ENCODE measurements at regions not wholly inside any gene's neighbourhood (a gene's known extent, or its start where the extent isn't known, plus 50 kb on each side); places are given as distances from the start of the nearest gene placed in this dataset.
A peak's percentile ranks its signal among the peaks of the same experiment; 100 is the strongest.
"Not testable (repeated sequence)": the region's sequence is repeated elsewhere in the genome, so short reads cannot be mapped to it uniquely, and the experiment has no call there.

- DNase-seq (ENCODE audit: low spot score): no peak
Measured at GRCh38 chr1:183753464-183753891, 51.4 kb upstream of the RGL1 start.

- no peak for DNase-seq (ENCODE audit: low spot score)
Measured at GRCh38 chr1:183744132-183744913, 60.6 kb upstream of the RGL1 start.

GRCh38 chr1:183742355-183742754 lies 62.6 kb upstream of the RGL1 start:
- no peak for DNase-seq (ENCODE audit: low spot score)

- DNase-seq (ENCODE audit: low spot score): no peak
Measured at GRCh38 chr1:183739741-183740271, 65.1 kb upstream of the RGL1 start.

- DNase-seq (ENCODE audit: low spot score): no peak
Measured at GRCh38 chr1:183739082-183739481, 65.8 kb upstream of the RGL1 start.

- DNase-seq (ENCODE audit: low spot score): not testable (repeated sequence)
Measured at GRCh38 chr1:183737916-183738315, 67.0 kb upstream of the RGL1 start.

- DNase-seq (ENCODE audit: low spot score): no peak
Measured at GRCh38 chr1:183736343-183736742, 68.6 kb upstream of the RGL1 start.

- DNase-seq (ENCODE audit: low spot score): peak; percentile 80
Measured at GRCh38 chr1:183735069-183735860, 69.7 kb upstream of the RGL1 start.

GRCh38 chr1:183734543-183735036 lies 70.3 kb upstream of the RGL1 start:
- DNase-seq (ENCODE audit: low spot score): peak; percentile 97

GRCh38 chr1:183733715-183734114 lies 71.2 kb upstream of the RGL1 start:
- DNase-seq (ENCODE audit: low spot score): peak; percentile 43

GRCh38 chr1:183732236-183732880 lies 72.6 kb upstream of the RGL1 start:
- no peak for DNase-seq (ENCODE audit: low spot score)

GRCh38 chr1:183730886-183731573 lies 73.9 kb upstream of the RGL1 start:
- DNase-seq (ENCODE audit: low spot score): no peak

GRCh38 chr1:183730107-183730724 lies 74.7 kb upstream of the RGL1 start:
- DNase-seq (ENCODE audit: low spot score): no peak

- DNase-seq (ENCODE audit: low spot score): no peak
Measured at GRCh38 chr1:183726825-183727224, 73.7 kb upstream of the APOBEC4 start.

GRCh38 chr1:183724350-183725042 lies 71.4 kb upstream of the APOBEC4 start:
- DNase-seq (ENCODE audit: low spot score): no peak

GRCh38 chr1:183723571-183723970 lies 70.5 kb upstream of the APOBEC4 start:
- DNase-seq (ENCODE audit: low spot score): no peak

- no peak for DNase-seq (ENCODE audit: low spot score)
Measured at GRCh38 chr1:183721041-183721440, 67.9 kb upstream of the APOBEC4 start.

GRCh38 chr1:183720028-183720427 lies 66.9 kb upstream of the APOBEC4 start:
- DNase-seq (ENCODE audit: low spot score): peak; percentile 54

- DNase-seq (ENCODE audit: low spot score): no peak
Measured at GRCh38 chr1:183719289-183719688, 66.2 kb upstream of the APOBEC4 start.

GRCh38 chr1:183716286-183716685 lies 63.2 kb upstream of the APOBEC4 start:
- no peak for DNase-seq (ENCODE audit: low spot score)

Measured in umbilical cord (tissue), 1 donor.